ENCODE measurements at regions not wholly inside any gene's neighbourhood (a gene's known extent, or its start where the extent isn't known, plus 50 kb on each side); places are given as distances from the start of the nearest gene placed in this dataset.
"Not testable (repeated sequence)": the region's sequence is repeated elsewhere in the genome, so short reads cannot be mapped to it uniquely, and the experiment has no call there.

DNA sequence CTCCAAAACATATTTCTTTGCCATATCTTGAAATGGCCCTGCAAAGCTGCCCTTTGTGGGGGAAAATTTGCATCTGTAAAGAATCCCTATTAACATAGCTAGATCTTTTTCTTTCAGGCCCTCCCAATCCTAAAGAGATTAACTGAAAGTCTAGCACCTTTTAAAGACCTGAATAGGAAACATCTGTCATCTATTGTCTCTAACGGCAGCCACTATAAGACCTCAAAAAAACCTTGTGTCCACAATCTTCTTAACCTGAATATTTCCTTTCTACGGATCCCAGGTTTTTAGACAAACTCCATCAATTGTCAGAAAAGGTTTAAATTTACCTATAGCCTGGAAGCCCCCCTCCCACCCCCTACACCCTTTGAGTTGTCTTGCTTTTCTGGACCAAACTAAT is 241.3 kb downstream of the NPR3 start:
- TF ChIP-seq CHD4 (IDR thresholded peaks at IDR 0.05; ENCODE audit: borderline replicate concordance, low read length); IRX3 (CRISPR knock-in tag; IDR thresholded peaks at IDR 0.05; ENCODE audit: borderline replicate concordance, low read depth); NR2C2 (CRISPR knock-in tag; IDR thresholded peaks at IDR 0.05; ENCODE audit: borderline replicate concordance): not testable (repeated sequence)
